A673 (cell line): ENCODE measurements at regions not wholly inside any gene's neighbourhood (a gene's known extent, or its start where the extent isn't known, plus 50 kb on each side); places are given as distances from the start of the nearest gene placed in this dataset.

Experiments
- EZH2 ChIP-seq: fragments of 200-600 bp; sonication (generic); IDR thresholded peaks from 2 replicates; pipeline ENCODE4 v1.6.1; 2017; ENCODE audit warnings: borderline replicate concordance, low read depth, mild to moderate bottlenecking, mixed read lengths, antibody characterized with exemption, low read length; ENCODE audit not compliant: poor library complexity, severe bottlenecking
- TF ChIP-seq, protein P1 (sequence below): fragments of 300-800, 200-600 bp; sonication (generic); conservative IDR thresholded peaks from 2 replicates; pipeline ENCODE4 v1.5.1; 2017; ENCODE audit warnings: low read depth, mild to moderate bottlenecking, antibody characterized with exemption, low read length, moderate library complexity, mixed read lengths

DNA sequence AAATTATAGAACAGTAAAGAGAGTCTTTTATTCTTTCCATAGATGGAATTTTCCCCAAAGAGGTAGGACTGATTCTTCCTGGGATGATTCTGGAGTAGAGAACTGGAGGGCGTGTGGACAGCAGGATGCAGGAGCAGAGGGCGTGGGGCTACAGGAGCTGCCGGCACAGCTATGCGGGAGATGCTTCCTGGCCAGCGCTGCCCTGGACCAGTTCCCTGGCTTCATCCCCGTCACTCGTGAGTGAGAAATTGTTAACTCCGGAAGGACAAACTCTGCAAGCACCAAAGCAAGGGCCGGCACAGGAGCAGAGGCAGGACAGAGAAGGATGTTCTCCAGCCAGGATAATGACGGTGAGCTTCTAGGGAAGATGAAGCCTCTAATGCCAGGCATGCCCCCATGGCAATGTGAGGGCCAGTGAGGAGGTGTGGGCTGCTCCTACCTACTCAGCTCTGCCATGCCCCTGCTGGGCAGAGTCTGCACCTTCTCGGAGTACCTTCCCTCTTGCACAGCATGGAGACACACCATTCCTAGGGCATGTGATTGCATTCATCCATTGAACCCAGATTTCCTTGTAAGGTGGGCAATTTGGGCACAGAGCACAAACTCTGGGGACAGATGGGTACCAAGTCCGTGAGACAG lies 760.9 kb upstream of the IGFBP3 start:
- TF ChIP-seq, protein P1, sequence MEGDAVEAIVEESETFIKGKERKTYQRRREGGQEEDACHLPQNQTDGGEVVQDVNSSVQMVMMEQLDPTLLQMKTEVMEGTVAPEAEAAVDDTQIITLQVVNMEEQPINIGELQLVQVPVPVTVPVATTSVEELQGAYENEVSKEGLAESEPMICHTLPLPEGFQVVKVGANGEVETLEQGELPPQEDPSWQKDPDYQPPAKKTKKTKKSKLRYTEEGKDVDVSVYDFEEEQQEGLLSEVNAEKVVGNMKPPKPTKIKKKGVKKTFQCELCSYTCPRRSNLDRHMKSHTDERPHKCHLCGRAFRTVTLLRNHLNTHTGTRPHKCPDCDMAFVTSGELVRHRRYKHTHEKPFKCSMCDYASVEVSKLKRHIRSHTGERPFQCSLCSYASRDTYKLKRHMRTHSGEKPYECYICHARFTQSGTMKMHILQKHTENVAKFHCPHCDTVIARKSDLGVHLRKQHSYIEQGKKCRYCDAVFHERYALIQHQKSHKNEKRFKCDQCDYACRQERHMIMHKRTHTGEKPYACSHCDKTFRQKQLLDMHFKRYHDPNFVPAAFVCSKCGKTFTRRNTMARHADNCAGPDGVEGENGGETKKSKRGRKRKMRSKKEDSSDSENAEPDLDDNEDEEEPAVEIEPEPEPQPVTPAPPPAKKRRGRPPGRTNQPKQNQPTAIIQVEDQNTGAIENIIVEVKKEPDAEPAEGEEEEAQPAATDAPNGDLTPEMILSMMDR, result no peak
- no peak for TF ChIP-seq EZH2
